Psoas muscle (tissue), 7 donors: ENCODE measurements at regions not wholly inside any gene's neighbourhood (a gene's known extent, or its start where the extent isn't known, plus 50 kb on each side); places are given as distances from the start of the nearest gene placed in this dataset.

Experiments
- ATAC-seq, 4 donors: fragments of 200-7000 bp; cut with Tn5 transposase; one replicate each; pipeline ENCODE4 v1.9.1; 2020; ENCODE audit warnings: moderate library complexity in 3 of 4, mild to moderate bottlenecking in 2 of 4
- DNase-seq, 2 donors: peaks; one replicate each; pipeline ENCODE4 v3.0.0-alpha.2; 2020
- H3K27ac ChIP-seq: fragments of 200-600 bp; one replicate; pipeline ENCODE4 v1.8.0; 2022
- H3K27me3 ChIP-seq, 3 donors: fragments of 200-600 bp in 1 of 3; one replicate each; pipeline versions ENCODE4 v1.6.1 to v1.8.0; 2013 to 2022; ENCODE audit warnings: low read length in 2 of 3, mild to moderate bottlenecking in 2 of 3, moderate library complexity in 1 of 3; ENCODE audit not compliant: insufficient read depth in 3 of 3
- H3K36me3 ChIP-seq, 2 donors: fragments of 200-600 bp in 1 of 2; one replicate each; pipeline versions ENCODE4 v1.6.1 to v1.8.0; 2013 to 2022; ENCODE audit warnings: low read depth in 1 of 2, mild to moderate bottlenecking in 1 of 2, moderate library complexity in 1 of 2; ENCODE audit not compliant: insufficient read depth in 1 of 2
- H3K4me1 ChIP-seq: fragments of 200-600 bp; one replicate; pipeline ENCODE4 v1.8.0; 2022
- H3K4me3 ChIP-seq: fragments of 200-600 bp; one replicate; pipeline ENCODE4 v1.8.0; 2022; ENCODE audit warnings: mild to moderate bottlenecking
- H3K9me3 ChIP-seq: fragments of 200-600 bp; one replicate; pipeline ENCODE4 v1.8.0; 2022
- CTCF ChIP-seq: fragments of 200-600 bp; IDR thresholded peaks from one replicate; pipeline ENCODE4 v1.8.0; 2022; ENCODE audit warnings: antibody characterized with exemption
- WGBS, 3 donors: extraction: QIAGEN DNeasy Blood & Tissue Kit; methylation state at CpG; one replicate each; pipeline versions ENCODE4 v1.1.6 to v1.1.7; 2013; 5-methylcytosine and 5-hydroxymethylcytosine counted together
- intact Hi-C, 2 donors: fragments of 100-400 bp; cut with DNase I; formaldehyde crosslinking; loops; one replicate each; pipeline versions ENCODE4 v1.11.0 to v1.14.2; 2022
- donor health status: healthy with polysubstance abuse.
- donor health status: DM: no; HTN: no; CAD: no; lungs with moderate emphysema.
- donor health status: Bipolar disorder and iron deficiency.
- donor health status: healthy.
- donor health status: DM: yes; HTN: yes; CAD: no.
- donor health status: DM: no; HTN: no; CAD: no.
- donor health status: DM: yes; HTN: yes; CAD: no.

- no peak overlapping the region for H3K4me3 ChIP-seq
- no peak overlapping the region for H3K27ac ChIP-seq
- intact Hi-C loops = no loop called here
- H3K4me1 ChIP-seq = peaks cover 35% of the 10 kb centered on the region
- ATAC-seq (no peak), DNase-seq (peak in 1 of 2 donors; percentile 50)
- WGBS, 3 donors = 84 to 94% (median 91%) methylated on average over 9 to 10 of the region's 10 CpGs
- H3K9me3 ChIP-seq = no peaks in the 10 kb centered on the region
- no peaks in the 10 kb centered on the region for H3K27me3 ChIP-seq
- TF ChIP-seq CTCF = no peak
- H3K36me3 ChIP-seq = peaks cover 0 to 44% of the 10 kb centered on the region in 2 donors
Measured at GRCh38 chr12:124484526-124484953, 82.9 kb downstream of the NCOR2 start.

GRCh38 chr12:124484067-124484466 is 83.3 kb downstream of the NCOR2 start:
- Histone ChIP-seq H3K4me1 (peaks cover 35% of the 10 kb centered on the region), H3K9me3 (no peaks in the 10 kb centered on the region), H3K4me3 (no peak overlapping the region), H3K27me3 (no peaks in the 10 kb centered on the region), H3K36me3 (peaks cover 0 to 44% of the 10 kb centered on the region in 2 donors), H3K27ac (no peak overlapping the region)
- TF ChIP-seq CTCF = no peak
- WGBS, 3 donors = 87 to 90% (median 89%) methylated on average over 12 of the region's 12 CpGs
- no peak for ATAC-seq
- intact Hi-C loops = no loop called here
- peak in 1 of 2 donors; percentile 46 for DNase-seq

GRCh38 chr12:124482901-124483799 is 84.3 kb downstream of the NCOR2 start:
- TF ChIP-seq CTCF = no peak
- Histone ChIP-seq H3K27me3 (no peaks in the 10 kb centered on the region), H3K4me3 (no peak overlapping the region), H3K27ac (no peak overlapping the region), H3K4me1 (peaks cover 27% of the 10 kb centered on the region), H3K9me3 (no peaks in the 10 kb centered on the region), H3K36me3 (peaks cover 0 to 50% of the 10 kb centered on the region in 2 donors)
- intact Hi-C loops = no loop called here
- WGBS, 3 donors = 86 to 90% (median 87%) methylated on average over 27 of the region's 27 CpGs
- no peak for ATAC-seq
- DNase-seq = peak in 1 of 2 donors; percentile 51

- no peak for TF ChIP-seq CTCF
- intact Hi-C loops = no loop called here
- 86 to 91% (median 87%) methylated on average over 6 of the region's 6 CpGs for WGBS, 3 donors
- DNase-seq (no peak), ATAC-seq (no peak)
- Histone ChIP-seq H3K4me1 (peaks cover 22% of the 10 kb centered on the region), H3K36me3 (peaks cover 0 to 57% of the 10 kb centered on the region in 2 donors), H3K4me3 (no peak overlapping the region), H3K27ac (no peak overlapping the region), H3K9me3 (no peaks in the 10 kb centered on the region), H3K27me3 (no peaks in the 10 kb centered on the region)
Measured at GRCh38 chr12:124482567-124482893, 84.9 kb downstream of the NCOR2 start.
